HG02943 (cell line): ENCODE measurements at regions not wholly inside any gene's neighbourhood (a gene's known extent, or its start where the extent isn't known, plus 50 kb on each side); places are given as distances from the start of the nearest gene placed in this dataset.

Experiments used
- ATAC-seq: cut with Tn5 transposase; IDR thresholded peaks from one replicate; pipeline ENCODE4 v1.9.1; 2021; ENCODE audit warnings: mild to moderate bottlenecking, low read depth, moderate library complexity; ENCODE audit not compliant: unreplicated experiment

DNA sequence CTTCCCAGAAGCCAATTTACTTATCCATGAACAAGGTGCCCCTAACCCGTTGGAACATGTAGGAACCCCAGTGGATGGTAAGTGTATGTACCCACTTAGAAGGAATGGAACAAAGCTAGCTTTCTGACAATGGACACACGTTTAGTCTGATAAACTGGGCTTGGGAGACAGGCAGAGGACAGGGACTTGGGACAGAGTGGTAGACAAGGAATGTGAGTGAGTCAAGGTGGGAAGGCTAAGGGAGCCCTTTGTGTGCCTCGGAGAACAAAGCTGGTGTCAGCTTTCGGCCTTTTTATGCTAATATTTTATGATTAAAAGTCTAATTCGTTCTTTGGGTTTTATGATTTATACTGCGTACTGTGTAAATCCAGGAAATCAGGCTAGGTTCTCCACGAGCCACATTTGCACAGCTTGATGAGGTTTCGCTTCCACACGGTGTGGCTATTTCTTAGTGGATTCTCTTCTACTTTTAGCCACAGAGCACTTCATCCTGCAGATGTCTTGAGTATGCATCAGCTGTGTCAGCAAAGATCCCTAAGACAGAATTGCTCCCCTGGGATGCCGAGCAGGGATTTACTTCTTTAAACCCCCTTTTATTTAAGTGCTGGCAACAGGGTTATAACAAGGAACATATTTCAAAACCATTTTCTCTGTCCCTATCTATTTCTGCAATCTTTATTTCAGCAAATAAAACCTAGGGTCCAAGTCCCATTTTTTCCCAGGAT is 258.5 kb downstream of the DLEU7 start:
- no peak for ATAC-seq

DNA sequence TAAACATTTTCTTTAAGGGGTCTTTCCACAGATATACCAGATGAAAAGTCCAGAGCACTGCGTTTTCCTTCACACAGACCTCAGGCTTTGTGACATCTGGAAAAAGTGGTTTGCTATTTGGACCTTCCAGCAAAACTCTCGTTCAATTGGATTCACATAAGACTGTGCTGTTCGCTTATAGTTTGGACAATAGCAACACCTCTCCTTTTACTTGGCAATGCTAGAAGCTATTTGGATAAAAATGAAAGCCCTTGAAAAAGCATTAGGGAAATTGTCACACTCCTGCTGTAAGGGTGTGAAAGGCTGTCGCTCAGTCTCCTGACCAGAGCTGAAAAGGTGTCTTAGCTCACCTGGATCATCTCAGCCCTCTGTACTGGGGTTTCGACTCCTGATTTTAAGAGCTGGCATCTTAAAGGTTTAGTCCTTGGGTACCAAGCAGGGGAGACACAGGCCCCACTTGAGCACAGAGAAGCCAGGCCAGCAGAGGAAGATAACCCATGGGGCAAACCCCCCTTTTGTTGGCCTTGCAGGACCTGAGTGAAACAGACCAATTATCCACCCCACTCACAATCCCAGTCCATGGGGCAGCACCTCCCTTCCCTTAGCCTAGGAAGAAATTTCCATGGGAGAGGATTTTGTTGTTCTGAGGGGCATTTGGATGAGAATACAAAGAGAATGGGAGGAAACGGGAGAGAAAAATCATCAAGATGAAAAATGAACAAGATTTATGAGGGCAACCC is 257.6 kb downstream of the DLEU7 start:
- no peak for ATAC-seq

DNA sequence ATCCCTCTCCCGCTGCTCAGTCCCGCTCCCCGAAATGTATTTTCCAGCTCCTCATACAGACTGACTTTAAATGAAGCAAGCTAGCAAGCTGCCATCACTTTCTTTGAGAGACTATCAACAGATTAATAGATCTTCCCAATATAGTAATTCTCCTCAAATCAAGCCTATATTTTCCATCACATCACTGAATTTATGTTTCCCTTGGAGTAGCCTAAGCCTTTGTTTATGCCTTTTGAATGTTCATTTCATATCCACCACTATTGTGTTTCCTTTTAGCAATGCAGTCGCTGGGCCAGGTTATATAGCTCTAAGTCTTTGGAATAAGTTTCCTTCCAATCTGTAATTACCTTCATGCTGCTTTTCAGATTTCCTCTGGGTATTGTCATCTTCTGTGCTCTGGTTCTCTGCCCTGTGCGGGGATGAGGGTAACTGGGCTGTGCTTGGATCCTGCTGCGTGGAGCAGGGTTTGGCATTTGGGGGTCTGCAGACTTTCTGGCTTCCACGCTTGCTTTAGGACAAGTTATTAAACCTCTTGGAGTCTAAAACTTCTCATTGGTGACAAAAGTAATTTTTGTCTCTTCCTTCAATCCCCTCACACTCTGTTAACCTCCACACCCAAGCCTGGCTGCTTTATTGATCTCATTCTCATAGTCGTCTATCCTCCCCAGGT is 256.9 kb downstream of the DLEU7 start:
- ATAC-seq = no peak

DNA sequence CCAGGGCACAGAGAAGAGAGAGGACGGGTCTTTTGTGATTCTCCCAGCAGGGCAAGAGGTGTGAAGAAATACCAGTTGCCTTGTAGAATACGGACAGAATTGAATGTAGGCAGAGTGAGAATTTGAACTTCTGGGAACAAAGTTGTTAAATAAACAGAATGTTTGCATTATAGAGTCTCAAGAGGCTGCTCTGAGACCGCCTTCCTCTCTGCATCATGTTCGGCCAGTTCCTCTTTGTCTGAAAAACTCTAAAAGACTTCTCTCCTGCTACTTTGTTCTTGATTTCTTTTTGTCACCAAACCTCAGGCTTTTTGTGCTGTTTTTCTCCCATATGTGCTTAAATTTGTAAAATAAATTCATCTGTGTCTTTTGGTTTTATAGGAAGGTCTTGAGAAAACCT is 256.4 kb downstream of the DLEU7 start:
- ATAC-seq = no peak

DNA sequence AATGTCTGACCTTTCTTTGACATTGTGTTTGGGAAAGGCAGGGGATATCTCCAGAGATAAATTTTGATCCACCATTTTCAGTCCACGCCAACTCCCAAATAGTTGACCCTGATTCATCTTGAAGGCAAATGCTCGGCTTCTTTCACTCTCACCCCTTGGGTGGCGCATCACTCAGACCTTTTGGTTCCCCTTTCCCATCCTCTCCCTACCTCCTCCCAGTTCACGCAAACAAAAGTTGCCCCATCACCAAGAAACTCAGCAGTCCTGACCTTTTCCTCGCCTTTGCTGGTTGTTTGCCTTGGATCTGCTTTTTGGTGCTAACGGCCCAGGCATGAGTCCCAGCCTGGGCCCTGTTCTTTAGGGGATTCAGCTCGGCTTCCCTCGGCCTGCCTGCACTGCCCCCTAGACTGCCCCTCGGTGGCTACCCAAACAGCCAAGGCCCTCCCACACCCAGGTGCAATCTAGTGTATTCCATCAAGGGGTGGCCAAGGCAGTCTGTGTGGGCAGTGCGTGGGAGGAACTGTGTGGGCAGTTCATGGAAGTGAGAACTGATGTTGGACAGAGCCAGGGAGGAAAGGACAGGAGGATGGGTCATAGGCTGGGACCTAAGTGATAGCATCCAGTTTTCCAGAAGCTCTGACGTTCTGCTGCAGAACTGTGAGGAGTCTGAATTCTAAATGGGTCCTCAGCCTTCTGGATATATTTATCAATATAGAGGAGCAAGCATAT is 255.7 kb downstream of the DLEU7 start:
- no peak for ATAC-seq

DNA sequence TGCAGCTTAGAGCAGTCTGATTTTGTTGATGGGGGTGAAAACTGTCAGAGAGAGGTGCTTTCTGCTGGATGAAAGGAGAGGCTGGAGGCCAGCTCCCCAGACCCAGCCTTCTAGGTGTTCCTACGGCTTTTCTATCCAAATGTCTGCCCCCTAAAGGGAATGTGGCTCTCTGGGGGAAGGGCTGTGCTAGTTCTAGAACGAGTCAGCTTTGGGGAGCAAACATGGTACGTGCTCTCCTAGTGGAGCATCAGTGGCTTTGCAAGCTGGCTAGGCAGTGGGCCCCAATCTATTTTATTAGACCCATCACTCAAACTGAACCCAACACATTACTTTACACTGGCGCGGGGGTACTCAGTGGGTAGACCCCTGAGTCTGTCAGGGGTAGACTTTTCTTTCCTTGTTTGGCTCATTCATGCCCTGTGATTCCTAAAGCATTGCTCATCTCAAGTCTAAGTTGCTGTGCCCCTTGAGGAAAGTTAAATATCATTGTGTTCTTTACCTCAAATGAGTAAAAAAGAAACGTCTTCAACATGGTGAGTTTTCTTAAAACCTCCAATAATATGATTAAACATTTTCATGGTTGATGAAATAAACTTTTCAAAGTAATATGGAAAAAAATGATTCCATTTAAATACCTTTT is 254.9 kb downstream of the DLEU7 start:
- no peak for ATAC-seq

DNA sequence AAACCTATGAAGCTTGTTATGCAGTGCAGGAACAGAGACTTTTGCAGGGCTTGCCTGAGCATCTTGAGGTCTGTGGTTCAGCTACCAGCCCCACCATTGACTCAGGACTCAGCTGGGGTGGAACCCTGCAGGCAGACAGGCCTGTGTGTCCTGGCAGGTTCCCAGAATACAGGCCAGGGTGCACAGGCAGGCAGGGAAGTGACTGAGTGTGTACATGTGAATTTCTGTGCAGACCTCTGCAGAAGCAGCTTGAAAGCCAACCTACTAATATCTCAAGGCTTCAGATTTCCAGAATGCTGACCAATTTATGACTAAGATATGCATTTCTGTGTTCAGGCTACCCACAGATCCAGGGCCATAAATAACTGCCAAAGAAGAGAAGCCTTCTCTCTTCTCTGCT is 254.4 kb downstream of the DLEU7 start:
- no peak for ATAC-seq

DNA sequence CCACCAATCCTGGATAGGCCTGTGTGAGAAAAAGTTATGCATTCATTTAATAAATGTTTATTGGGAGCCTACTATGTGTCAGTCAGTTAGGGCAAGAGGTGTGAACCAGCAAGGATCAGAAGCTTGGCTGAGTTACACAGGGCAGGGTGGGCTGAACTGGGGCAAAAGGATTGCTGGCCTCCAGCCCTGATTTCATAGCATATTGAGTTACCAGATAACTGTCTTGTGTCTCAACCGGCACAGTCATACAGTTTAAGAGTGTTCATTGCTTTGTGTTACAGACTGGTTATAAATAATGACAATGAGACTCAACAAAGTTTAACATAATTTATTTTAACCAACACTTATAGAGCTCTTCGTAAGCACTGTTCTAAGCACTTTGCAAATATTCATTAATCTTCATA is 253.8 kb downstream of the DLEU7 start:
- no peak for ATAC-seq

DNA sequence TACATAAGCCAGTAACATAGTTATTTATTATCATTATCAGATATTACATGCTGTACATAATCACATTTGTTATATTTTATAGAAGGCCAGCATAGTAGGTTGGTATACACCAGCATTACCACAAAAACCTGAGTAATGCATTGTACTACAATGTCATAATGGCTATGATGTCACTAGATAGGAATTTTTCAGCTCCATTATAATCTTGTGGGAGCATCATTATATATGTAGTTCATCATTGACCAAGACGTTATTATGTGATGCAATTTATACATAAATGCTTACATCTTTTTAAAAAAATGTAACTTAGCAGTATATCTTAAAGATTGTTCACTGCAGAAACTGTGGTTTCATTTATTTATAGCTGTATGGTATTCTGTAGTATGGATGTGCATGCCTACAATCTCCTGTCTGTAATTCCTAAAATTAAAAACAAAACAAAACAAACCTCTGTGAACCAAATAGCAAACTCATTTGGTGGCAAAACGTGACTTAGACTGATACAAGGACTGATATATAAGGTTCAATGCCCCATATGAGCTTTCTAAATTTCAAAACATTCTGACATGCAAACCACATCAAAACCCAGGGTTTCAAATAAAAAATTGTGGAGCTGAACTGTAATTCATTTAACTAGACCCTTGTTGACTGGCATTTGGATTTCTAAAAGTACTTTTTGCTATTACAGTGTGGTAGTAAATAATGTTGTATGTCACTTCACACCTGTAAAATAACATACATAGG is 250.9 kb downstream of the DLEU7 start:
- no peak for ATAC-seq

DNA sequence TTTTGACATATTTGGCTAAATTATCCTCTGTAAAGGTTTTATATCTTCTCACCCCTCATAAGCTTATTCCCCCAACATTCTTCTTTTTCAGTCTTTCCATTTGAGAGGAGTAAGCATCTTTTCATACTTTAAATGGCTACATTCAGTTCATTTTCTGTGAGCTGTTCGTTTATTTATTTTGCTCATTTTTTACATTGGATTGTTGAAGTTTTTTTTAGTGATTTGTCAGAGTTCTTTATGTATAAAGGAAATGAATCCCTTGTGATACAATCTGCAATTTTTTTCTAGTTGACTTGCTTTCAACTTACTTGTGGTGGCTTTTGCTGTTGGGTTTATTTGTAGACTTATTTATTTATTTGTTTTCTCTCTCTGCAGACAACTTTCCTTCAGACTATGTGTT is 250.3 kb downstream of the DLEU7 start:
- ATAC-seq = no peak

DNA sequence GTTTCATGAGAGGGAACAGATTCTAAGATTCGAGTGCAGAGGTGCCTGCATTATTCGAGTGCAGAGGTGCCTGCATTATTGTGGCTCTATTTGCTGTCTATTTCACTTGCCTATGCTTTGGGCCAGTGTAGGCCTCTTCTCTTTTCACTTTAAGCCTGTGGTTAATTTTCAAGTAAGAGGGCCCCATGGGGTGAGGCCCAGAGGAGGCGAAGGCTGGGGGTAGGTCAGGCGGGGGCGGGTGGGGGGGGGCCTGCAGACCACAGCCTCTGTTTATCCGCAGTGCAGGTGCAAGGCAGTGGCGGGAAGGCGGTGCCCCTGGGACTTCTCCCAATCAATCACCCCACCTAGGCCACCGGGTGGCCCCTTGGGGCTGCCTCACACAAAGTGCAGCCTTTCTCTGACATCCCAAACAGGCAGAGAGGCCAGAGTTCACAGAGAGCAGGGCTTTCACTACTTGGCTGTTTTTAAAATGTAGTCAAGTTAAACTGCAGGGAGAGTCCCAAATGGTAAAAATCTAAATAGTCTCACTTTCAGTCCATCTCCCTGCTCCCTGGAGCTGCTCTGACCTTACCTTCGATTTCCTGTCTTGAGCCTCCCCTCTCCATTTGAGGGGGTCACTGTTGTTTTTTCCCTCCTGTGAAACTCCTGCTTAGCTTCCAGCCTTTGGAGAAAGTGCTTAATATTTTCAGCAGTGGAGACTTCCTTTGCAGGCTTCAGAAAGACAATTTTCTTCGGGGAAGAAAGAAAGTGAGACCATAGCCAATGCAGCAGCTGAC is 249.0 kb downstream of the DLEU7 start:
- peak; percentile 81 for ATAC-seq

DNA sequence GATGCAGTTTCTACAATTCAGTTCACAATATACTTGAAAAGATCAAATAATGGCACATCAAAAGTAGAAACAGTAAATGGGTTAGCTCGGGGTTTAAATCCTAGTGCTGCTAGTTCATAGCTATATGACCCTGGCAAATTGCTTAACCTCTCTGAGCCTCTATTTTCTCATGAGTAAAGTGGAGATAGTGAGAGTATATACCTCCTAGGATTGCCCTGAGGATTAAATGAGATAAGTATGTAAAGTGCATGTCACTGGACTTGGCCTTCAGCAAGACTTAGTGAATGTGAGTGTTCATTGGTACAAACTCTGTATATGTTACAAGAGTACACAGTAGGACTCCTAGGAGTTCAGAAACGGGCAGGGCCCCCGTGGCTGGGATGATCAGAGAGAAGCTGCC is 248.3 kb downstream of the DLEU7 start:
- no peak for ATAC-seq

DNA sequence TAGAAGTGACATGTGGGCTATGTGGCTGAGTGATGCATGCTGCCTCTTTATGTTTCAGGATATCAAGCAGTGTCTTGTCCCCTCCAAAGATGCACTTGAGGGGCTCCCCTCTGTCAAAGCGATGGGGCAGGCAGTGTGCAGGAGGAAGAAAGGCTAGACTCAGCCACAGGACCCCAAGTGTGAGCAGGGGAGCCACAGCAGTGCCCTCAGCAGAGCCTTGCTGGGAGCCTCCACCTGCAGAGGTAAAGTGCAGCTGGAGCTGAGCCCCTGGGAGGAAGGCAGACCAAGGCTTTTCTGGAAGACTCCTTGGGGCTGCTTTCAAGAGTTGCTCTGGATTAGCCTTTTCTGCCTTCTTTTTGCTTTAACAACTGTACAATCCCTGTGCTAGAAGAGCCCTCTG is 247.3 kb downstream of the DLEU7 start:
- no peak for ATAC-seq

DNA sequence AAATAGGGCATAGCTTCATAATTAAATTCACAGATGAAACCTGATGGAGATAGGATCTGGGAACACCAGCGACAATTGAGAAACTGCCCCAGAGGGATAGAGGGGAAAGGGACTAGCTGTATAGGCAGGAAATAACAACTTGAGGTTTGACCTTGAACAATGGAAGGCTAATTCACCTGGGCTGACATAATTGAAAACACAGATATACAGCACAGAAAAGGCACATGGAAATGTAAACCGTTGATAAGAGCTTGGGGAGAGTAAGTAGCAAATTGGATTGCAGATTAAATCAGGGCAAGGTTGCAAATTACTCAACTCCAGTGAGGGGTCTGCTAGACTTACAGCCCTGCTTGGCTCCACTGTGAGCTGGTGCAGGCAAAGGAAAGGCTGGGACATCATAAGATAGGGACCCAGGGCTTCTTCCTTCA is 246.7 kb downstream of the DLEU7 start:
- ATAC-seq = no peak

DNA sequence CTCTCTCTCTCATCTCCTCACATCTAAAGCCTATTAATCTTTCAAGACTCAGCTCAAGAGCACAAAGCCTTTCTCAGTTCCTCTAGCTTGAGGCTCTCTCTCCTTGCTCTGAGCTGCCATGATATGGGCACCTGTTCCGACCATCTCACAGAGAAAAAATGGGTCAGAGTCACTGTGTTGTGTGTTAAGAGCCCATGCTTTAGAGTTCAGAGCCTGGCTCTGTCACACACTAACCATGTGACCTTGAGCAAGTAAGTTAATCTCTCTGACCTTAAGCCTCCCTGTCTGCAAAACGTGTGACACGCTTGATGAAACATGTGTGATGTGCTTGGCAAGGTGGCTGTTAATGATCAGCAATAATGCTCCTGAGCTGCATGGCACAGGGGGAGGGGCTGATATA is 245.2 kb downstream of the DLEU7 start:
- no peak for ATAC-seq

DNA sequence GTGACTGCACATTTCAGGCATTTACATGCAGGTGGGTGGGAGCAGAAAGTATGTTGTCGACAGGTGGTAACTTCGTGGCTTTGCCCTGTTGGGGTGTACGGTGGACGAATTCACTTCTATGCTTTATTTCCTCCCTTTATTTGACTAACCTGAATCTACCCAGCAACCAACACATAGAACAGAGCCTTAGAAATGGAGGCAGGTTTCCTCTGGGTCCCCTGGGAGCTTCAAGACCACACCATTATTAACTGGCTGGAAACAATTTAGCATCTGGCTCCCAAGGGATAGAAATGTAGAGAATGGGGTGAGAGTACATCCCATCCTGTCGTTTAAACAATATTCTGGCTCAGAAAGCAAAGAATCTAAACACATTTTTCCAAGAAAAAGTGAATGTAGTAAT is 244.4 kb downstream of the DLEU7 start:
- ATAC-seq = no peak

DNA sequence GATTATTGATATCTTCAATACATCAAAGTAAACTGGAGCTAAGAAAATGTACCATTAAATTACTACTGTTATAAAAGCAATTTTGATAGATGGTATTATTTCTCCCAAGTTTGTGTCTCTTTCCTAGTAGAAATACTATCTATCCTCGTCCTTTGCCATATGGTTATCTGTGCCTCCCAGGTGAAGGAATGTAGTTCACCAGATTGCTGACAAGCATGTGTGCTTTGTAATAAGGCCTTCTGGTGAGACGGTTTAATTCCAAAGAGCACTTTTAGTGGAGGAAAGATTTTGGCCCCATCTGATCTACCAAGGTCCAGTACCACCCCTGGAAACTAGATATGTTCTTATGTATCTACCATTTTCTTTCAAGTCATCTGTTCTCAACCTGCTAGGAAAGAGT is 243.6 kb downstream of the DLEU7 start:
- no peak for ATAC-seq

DNA sequence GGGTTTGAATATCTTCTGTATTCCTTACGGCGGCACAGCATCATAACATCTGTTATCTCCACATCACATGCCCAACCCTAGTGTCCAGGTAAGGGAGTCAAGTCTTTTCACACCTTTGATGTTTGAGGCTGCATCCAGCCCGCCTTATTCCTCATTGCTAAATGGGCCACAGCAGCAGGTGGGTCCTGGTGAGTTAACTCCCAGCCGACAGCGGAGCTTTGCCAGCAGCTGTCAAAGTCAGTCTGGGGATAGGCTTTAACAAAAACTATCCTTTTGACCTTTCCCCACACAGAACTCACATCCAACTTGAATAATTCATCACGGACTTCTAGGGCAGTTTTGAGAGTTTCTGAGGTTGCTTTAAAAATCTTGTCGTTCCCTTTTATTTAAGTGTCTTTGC is 235.1 kb downstream of the DLEU7 start:
- no peak for ATAC-seq

DNA sequence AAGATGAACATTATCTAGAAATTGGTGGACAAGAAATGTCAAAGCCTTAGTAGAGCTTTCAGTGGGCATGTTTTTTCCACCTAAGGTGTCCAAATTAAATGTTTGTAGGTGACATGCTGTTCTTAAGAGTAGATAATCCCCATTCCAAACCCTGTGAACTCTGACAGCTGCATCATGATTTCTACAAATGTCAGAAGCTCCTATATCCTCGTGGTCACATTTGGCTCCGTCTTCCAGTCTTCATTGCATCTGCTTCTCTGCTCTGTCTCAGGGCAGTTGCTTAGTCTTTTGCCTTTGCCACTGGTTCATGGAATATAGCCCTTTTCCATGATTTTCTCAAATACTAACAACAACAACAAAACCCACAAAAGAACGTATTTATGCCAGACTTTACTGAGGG is 234.5 kb downstream of the DLEU7 start:
- no peak for ATAC-seq
